CD4-positive, alpha-beta memory T cell (primary cell): ENCODE measurements at regions not wholly inside any gene's neighbourhood (a gene's known extent, or its start where the extent isn't known, plus 50 kb on each side); places are given as distances from the start of the nearest gene placed in this dataset.

Experiments
- CTCF ChIA-PET: fragments of 350-600 bp; sonication (Branson Sonifier 250); formaldehyde crosslinking; loops from one replicate; lab custom pipeline; 2021; ENCODE audit warnings: inconsistent platforms; ENCODE audit not compliant: partially characterized antibody; lab: Charles Lee
- POLR2A ChIA-PET: fragments of 350-600 bp; sonication (Branson Sonifier 250); formaldehyde crosslinking; loops from one replicate; lab custom pipeline; 2021; ENCODE audit not compliant: partially characterized antibody; lab: Charles Lee
- DNase-seq, 5 donors: peaks; one replicate each; pipeline versions ENCODE4 v3.0.0 to v3.0.0-alpha.2; 2020 to 2022; ENCODE audit warnings: mixed read lengths in 1 of 5
- H3K27ac ChIP-seq: one replicate; pipeline ENCODE4 v1.7.0; 2013; ENCODE audit warnings: low read depth, low read length
- H3K27me3 ChIP-seq: 2 replicates; pipeline ENCODE4 v1.7.0; 2013; ENCODE audit warnings: mild to moderate bottlenecking, low read length, moderate library complexity; ENCODE audit not compliant: insufficient read depth
- H3K36me3 ChIP-seq: 2 replicates; pipeline ENCODE4 v1.7.0; 2013; ENCODE audit warnings: mild to moderate bottlenecking, low read length, moderate library complexity; ENCODE audit not compliant: insufficient read depth
- H3K4me1 ChIP-seq: 2 replicates; pipeline ENCODE4 v1.7.0; 2013; ENCODE audit warnings: mild to moderate bottlenecking, low read length, moderate library complexity; ENCODE audit not compliant: insufficient read depth
- H3K4me3 ChIP-seq, 2 donors: one replicate each; pipeline ENCODE4 v1.7.0; 2013; ENCODE audit warnings: low read length in 2 of 2, mild to moderate bottlenecking in 1 of 2
- H3K9me3 ChIP-seq, 2 donors: one replicate each; pipeline ENCODE4 v1.7.0; 2013; ENCODE audit warnings: low read length in 2 of 2, control low read depth in 1 of 2; ENCODE audit not compliant: control insufficient read depth in 1 of 2
- H3K27ac Mint-ChIP-seq, 7 donors: one replicate each; pipeline ENCODE4 v1.8.0; 2020 to 2021; ENCODE audit warnings: mixed read lengths in 7 of 7, mild to moderate bottlenecking in 6 of 7, inconsistent platforms in 3 of 7, moderate library complexity in 3 of 7
- H3K27me3 Mint-ChIP-seq, 2 donors: one replicate each; pipeline ENCODE4 v1.8.0; 2020 to 2021; ENCODE audit warnings: mixed read lengths in 2 of 2
- H3K36me3 Mint-ChIP-seq, 2 donors: one replicate each; pipeline ENCODE4 v1.8.0; 2020 to 2021; ENCODE audit warnings: mixed read lengths in 2 of 2, inconsistent platforms in 1 of 2, mild to moderate bottlenecking in 1 of 2
- H3K4me1 Mint-ChIP-seq, 4 donors: one replicate each; pipeline ENCODE4 v1.8.0; 2020 to 2021; ENCODE audit warnings: mixed read lengths in 4 of 4, mild to moderate bottlenecking in 1 of 4
- H3K4me3 Mint-ChIP-seq, 8 donors: one replicate each; pipeline ENCODE4 v1.8.0; 2020 to 2021; ENCODE audit warnings: mixed read lengths in 8 of 8, mild to moderate bottlenecking in 7 of 8, moderate library complexity in 6 of 8, inconsistent platforms in 3 of 8
- H3K9me3 Mint-ChIP-seq, 8 donors: one replicate each; pipeline ENCODE4 v1.8.0; 2020 to 2021; ENCODE audit warnings: mixed read lengths in 8 of 8, mild to moderate bottlenecking in 5 of 8, inconsistent platforms in 3 of 8, moderate library complexity in 1 of 8
- intact Hi-C: fragments of 100-400 bp; cut with micrococcal nuclease; formaldehyde crosslinking; loops from one replicate; pipeline ENCODE4 v1.15.1; 2023

DNA sequence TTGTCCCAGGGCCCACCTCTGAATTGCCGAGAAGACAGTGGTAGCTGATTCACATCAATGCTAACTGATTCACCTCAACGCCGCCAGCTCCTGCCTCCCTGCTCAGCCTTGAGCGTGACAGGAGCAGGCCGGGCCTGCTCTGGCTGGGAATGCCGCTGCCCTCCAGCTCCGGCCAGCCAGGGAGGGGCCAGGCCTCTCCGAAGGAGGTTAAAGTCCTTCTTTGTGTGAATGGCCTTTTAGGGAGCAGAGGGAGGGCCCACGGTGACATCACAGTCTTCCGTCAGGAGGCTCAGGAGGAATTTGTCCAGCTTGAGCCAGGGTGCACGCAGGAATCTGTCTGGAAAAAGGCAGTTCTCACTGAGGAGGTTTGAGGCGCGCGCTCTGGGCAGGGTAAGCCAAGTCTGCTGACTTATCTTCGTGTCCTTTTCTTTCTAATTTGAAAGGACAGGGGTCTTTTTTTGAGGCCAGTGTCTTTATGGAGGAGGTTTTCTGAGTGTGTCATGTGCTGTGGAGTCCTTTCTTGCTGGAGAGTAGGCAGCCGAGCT, 82.7 kb downstream of the C9orf152 start:
- Histone ChIP-seq H3K4me3 (no peak overlapping the region), H3K27me3 (no peaks in the 10 kb centered on the region), H3K9me3 (no peaks in the 10 kb centered on the region), H3K4me1 (no peaks in the 10 kb centered on the region), H3K27ac (no peak overlapping the region), H3K36me3 (no peaks in the 10 kb centered on the region)
- DNase-seq = no peak
- Mint-ChIP-seq H3K9me3 (no peaks in the 10 kb centered on the region), H3K27ac (no peak overlapping the region), H3K4me1 (peaks cover 7 to 17% (median 15%) of the 10 kb centered on the region in 4 donors), H3K36me3 (no peaks in the 10 kb centered on the region), H3K27me3 (no peaks in the 10 kb centered on the region), H3K4me3 (no peak overlapping the region)
- intact Hi-C loops = no loop called here
- ChIA-PET POLR2A (no interaction called here), CTCF (interaction anchor here (1.3 kb wide), 1 partner anchor 222 kb away, joined by 3 read pairs; no protein-coding TSS in a partner anchor)

DNA sequence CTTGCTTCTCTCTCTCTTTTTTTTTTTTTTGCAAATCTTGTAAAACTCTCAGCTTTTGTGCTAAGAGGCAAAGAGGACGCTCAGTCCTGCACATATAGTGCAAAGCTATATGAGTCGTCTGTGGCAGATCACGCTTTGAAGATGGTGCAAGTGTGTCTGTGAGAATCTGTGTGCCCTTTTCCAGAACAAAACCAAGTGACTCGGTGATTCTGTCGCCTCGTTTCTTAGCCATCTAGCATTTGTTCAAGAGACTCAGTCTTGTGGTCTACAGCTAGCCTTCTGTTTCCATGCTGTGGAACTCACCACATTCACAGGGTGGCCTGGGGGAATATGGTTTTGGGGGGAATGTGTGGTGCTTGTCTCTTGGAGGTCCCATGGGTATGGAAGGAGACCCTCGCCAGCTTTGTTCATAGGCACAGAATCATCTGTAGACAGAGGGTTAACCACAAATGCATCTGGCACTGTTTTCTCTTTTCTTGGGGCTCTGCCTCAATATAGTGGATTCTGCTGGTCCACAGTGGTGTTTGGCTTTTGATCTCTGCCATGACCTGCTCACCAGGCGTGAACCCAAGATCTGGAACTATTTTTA, 82.1 kb downstream of the C9orf152 start:
- H3K9me3 Mint-ChIP-seq = no peaks in the 10 kb centered on the region
- H3K4me1 Mint-ChIP-seq = peaks cover 7 to 17% (median 15%) of the 10 kb centered on the region in 4 donors
- no peaks in the 10 kb centered on the region for H3K27me3 ChIP-seq
- H3K27ac Mint-ChIP-seq = peak overlapping the region in 3 of 7 donors; percentile 1 to 65 (median 36)
- H3K36me3 Mint-ChIP-seq = no peaks in the 10 kb centered on the region
- no peak overlapping the region for H3K27ac ChIP-seq
- POLR2A ChIA-PET = no interaction called here
- H3K4me1 ChIP-seq = no peaks in the 10 kb centered on the region
- peak overlapping the region in 4 of 8 donors; percentile 29 to 57 (median 38) for H3K4me3 Mint-ChIP-seq
- H3K9me3 ChIP-seq = no peaks in the 10 kb centered on the region
- no peaks in the 10 kb centered on the region for H3K27me3 Mint-ChIP-seq
- DNase-seq = no peak
- intact Hi-C loops = no loop called here
- H3K4me3 ChIP-seq = no peak overlapping the region
- CTCF ChIA-PET = interaction anchor here (1.3 to 1.4 kb wide), 2 partner anchors 23 to 223 kb away, joined by 3 to 4 read pairs; no protein-coding TSS in a partner anchor
- H3K36me3 ChIP-seq = no peaks in the 10 kb centered on the region

DNA sequence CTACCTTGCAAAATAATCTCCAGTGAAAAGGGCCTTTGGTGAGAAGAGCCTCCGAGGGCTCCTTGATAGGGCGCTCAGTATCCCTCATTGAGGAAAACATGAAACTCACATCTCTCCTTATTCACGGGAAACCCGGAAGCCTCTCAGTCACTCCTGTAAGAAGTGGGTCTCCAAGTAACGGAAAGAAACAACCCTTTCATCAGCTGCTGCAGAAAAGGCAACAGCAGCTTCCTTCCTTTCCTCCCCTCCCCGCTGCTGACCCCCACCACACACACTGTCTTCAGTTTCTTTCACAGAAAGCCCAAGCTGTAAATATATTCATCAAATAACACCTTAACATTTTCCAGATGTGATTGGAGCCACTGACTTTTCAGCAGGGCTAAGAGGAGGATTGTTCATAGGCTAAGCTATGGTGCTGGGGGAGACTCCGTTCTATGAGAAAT, 81.4 kb downstream of the C9orf152 start:
- peaks cover 7 to 17% (median 15%) of the 10 kb centered on the region in 4 donors for H3K4me1 Mint-ChIP-seq
- intact Hi-C loops = no loop called here
- H3K4me3 ChIP-seq = no peak overlapping the region

GRCh38 chr9:110126986-110127864, 80.7 kb downstream of the C9orf152 start:
- no peak for DNase-seq
- Mint-ChIP-seq H3K36me3 (no peaks in the 10 kb centered on the region), H3K27ac (peak overlapping the region in 4 of 7 donors; percentile 1 to 85 (median 39)), H3K27me3 (no peaks in the 10 kb centered on the region), H3K4me1 (peaks cover 7 to 17% (median 15%) of the 10 kb centered on the region in 4 donors), H3K9me3 (no peaks in the 10 kb centered on the region), H3K4me3 (peak overlapping the region in 1 of 8 donors; percentile 57)
- no peaks in the 10 kb centered on the region for H3K9me3 ChIP-seq
- intact Hi-C loops = no loop called here
- H3K4me3 ChIP-seq = no peak overlapping the region
- no peaks in the 10 kb centered on the region for H3K4me1 ChIP-seq
- ChIA-PET POLR2A (no interaction called here), CTCF (interaction anchor here (1.4 kb wide), 1 partner anchor 21 kb away, joined by 4 read pairs; no protein-coding TSS in a partner anchor)
- no peaks in the 10 kb centered on the region for H3K27me3 ChIP-seq
- no peaks in the 10 kb centered on the region for H3K36me3 ChIP-seq
- no peak overlapping the region for H3K27ac ChIP-seq

More for the DNA sequence above, 81.4 kb downstream of the C9orf152 start:
- no peaks in the 10 kb centered on the region for H3K27me3 ChIP-seq
- Mint-ChIP-seq H3K9me3 (no peaks in the 10 kb centered on the region), H3K36me3 (no peaks in the 10 kb centered on the region), H3K27me3 (no peaks in the 10 kb centered on the region), H3K27ac (peak overlapping the region in 5 of 7 donors; percentile 1 to 85 (median 48)), H3K4me3 (peak overlapping the region in 4 of 8 donors; percentile 18 to 57 (median 25))
- H3K9me3 ChIP-seq = no peaks in the 10 kb centered on the region
- no peak for DNase-seq
- H3K36me3 ChIP-seq = no peaks in the 10 kb centered on the region
- H3K4me1 ChIP-seq = no peaks in the 10 kb centered on the region
- H3K27ac ChIP-seq = no peak overlapping the region
- ChIA-PET POLR2A (no interaction called here), CTCF (interaction anchor here (1.3 to 1.4 kb wide), 2 partner anchors 22 to 223 kb away, joined by 3 to 4 read pairs; no protein-coding TSS in a partner anchor)

DNA sequence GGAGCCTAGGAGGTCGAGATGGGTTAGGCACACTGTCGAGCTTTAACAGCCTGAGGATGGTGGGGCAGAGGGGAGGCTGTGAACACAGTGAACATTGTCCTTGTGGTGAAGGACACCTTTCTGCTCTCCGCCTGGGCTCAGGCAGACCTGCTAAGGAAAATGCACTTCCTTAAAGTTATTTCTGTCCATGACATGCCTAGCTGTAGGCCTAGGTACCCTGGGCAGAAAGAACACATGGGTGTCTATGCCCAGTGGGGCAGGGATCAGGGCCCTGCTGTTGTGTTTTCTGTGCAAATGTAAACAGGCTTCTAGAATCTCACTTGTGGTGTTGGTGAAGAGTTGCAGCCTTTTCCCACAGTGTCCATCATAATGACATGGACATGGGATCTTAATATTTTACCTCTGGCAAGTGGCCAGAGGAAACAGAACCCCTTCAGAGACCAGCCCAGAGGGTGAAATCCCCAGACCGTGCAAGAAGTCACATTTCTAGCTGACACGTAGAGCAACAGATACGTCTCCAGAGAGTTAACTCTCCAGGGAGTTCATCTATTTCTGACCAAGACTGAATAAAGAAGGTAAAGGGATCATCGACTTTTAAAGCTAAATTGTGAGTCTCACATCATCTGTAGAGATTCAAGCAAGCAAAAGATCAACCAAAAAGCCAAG, 79.2 kb downstream of the C9orf152 start:
- Histone ChIP-seq H3K27me3 (no peaks in the 10 kb centered on the region), H3K36me3 (no peaks in the 10 kb centered on the region), H3K4me1 (no peaks in the 10 kb centered on the region), H3K27ac (no peak overlapping the region), H3K4me3 (no peak overlapping the region), H3K9me3 (no peaks in the 10 kb centered on the region)
- ChIA-PET POLR2A (no interaction called here), CTCF (no interaction called here)
- Mint-ChIP-seq H3K9me3 (no peaks in the 10 kb centered on the region), H3K27me3 (no peaks in the 10 kb centered on the region), H3K4me3 (no peak overlapping the region), H3K27ac (no peak overlapping the region), H3K36me3 (no peaks in the 10 kb centered on the region), H3K4me1 (peaks cover 7 to 17% (median 15%) of the 10 kb centered on the region in 4 donors)
- DNase-seq = no peak
- intact Hi-C loops = no loop called here

DNA sequence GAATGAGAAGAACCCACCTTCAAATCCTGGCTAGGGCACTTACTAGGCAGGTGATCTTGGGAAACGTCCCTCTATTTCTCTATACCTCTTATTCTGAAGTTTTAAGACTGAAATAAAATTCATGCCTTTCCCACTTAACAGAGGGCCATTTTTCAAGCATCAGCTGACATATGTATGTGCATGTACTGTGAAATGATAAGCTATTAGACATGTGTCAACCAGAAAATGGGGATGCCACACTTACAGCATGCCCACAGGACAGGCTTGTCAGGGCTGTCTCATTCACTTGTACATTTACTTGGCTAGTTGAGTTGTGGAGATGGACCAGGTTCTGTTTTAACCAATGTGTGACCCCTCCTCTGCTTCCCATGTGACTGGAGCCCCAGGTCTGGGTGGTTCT, 78.5 kb downstream of the C9orf152 start:
- H3K27me3 Mint-ChIP-seq = no peaks in the 10 kb centered on the region
- CTCF ChIA-PET = no interaction called here
- H3K36me3 Mint-ChIP-seq = no peaks in the 10 kb centered on the region
- Histone ChIP-seq H3K27me3 (no peaks in the 10 kb centered on the region), H3K27ac (no peak overlapping the region), H3K36me3 (no peaks in the 10 kb centered on the region), H3K9me3 (no peaks in the 10 kb centered on the region), H3K4me1 (no peaks in the 10 kb centered on the region), H3K4me3 (no peak overlapping the region)
- POLR2A ChIA-PET = no interaction called here
- no peak for DNase-seq
- peaks cover 7 to 17% (median 15%) of the 10 kb centered on the region in 4 donors for H3K4me1 Mint-ChIP-seq
- H3K9me3 Mint-ChIP-seq = no peaks in the 10 kb centered on the region
- intact Hi-C loops = no loop called here
- no peak overlapping the region for H3K27ac Mint-ChIP-seq
- no peak overlapping the region for H3K4me3 Mint-ChIP-seq
